GM18517 (cell line): ENCODE measurements at regions not wholly inside any gene's neighbourhood (a gene's known extent, or its start where the extent isn't known, plus 50 kb on each side); places are given as distances from the start of the nearest gene placed in this dataset.

Source experiments
- ATAC-seq: cut with Tn5 transposase; IDR thresholded peaks from one replicate; pipeline ENCODE4 v1.9.1; 2021; ENCODE audit warnings: mild to moderate bottlenecking, moderate library complexity; ENCODE audit not compliant: unreplicated experiment

- no peak for ATAC-seq
Observed at GRCh38 chr5:37921452-37921851, 81.6 kb upstream of the GDNF start.

- no peak for ATAC-seq
Observed at GRCh38 chr5:37918424-37918823, 78.6 kb upstream of the GDNF start.

GRCh38 chr5:37916525-37916924 is 76.7 kb upstream of the GDNF start:
- ATAC-seq, result no peak

- ATAC-seq, result no peak
Observed at GRCh38 chr5:37915097-37915736, 75.4 kb upstream of the GDNF start.

DNA sequence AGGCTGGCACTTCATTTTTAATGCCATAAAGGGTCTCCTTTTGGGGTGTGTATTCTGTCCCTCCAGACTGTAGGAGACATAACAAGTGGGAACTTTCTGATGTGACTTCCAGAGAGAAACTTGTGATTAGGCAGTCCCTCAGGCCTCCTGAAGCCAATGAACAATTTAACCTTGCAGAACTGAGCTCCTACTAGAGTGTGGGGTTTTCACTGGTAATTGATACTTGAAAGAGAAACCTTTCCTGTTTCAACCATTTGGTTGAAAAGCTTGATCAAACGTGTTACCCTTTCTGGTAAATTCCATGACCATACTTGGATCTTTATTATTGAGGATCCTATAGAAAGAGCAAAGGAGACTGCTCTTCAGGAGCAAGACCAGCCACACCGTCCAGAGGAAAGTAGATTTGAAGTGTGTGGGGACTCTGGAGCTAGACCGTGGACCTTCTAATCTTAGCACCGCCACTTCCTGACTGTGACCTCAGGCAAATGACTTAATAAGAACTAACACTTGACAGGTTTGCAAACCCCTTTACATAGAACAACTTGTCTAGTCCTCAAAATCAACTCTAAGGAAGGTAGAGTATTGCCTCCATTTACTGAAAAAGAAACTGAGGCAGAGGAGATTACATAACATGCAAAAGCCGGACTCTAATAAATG is 69.9 kb upstream of the GDNF start:
- peak; percentile 83 for ATAC-seq

GRCh38 chr5:37906416-37906815 is 66.6 kb upstream of the GDNF start:
- no peak for ATAC-seq

GRCh38 chr5:37905230-37905629 is 65.4 kb upstream of the GDNF start:
- no peak for ATAC-seq

DNA sequence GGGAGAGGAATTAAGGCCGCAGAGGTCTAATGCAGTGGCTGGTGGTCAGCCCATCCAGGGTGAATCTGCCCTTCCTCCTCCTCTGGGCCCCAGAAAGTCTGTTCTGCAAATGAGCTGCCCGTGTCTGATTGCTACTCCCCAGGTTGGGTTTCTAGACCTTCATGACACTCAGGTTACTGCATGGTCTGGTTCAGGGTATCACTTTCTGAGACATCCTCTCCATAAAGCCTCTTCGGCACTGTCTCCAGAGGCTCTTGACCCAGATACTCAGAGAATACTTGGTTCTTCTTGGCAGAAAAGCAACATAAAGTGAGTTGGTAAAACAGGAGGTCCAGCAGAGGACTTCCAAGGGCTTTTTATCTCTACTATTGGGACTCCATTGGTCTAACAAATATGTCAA is 62.5 kb upstream of the GDNF start:
- no peak for ATAC-seq

DNA sequence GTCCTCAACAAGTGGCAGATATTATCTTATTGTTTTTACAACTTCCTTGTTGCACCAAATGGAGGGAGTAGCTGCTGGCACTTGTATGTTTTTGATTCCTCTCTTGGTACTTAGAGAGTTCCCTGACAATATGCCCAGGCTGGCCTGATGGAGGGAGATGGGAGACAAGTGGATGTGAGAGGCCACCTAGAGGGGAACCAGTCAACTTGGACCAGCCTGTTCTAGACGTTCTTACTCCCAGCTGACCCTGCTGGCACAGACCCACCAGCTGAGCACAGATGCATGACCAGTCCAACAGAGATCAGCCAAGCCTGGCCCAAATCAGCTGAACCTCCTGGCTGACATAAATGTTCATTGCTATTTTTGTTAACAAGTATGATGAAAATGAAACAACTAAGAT is 60.9 kb upstream of the GDNF start:
- ATAC-seq, result no peak

DNA sequence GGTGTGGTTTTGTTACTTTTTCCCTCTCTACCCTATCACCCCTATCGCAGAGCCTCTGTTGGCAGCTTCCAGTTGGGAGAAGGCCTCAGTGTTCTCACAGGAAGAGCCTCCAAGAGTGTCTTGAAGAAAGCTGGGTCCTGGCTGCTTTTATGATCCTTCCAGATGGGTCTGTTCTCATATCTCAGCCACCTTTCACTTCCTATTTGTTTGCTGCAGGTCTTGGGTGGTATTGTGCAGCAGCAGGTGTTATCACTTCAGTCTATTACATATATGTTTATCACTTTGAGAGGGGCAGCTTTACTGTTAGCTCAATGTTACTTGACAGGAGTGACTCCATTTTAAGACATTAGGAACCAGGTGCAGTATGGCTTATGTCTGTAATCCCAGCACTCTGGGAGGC is 59.2 kb upstream of the GDNF start:
- no peak for ATAC-seq

DNA sequence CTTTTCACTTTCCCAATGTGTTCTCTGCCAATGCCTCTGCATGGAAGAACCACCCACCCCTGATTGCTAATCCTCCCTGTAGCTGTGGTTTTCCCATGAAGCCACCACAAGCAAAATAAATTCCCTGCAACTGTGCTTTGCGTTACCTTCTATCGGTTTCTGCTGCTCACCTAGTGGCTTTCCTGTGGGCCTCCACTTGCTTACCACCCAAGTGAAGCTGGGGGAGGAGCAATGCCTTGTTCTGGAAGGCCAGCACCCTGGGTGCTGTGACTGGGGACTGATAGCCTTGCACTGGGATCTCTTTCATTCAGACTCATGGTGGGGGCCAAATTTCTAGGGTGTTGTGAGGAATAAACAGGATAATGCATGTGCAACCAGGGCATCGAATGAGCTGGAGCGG is 56.3 kb upstream of the GDNF start:
- ATAC-seq, result no peak

- ATAC-seq, result no peak
Observed at GRCh38 chr5:37893434-37894134, 53.7 kb upstream of the GDNF start.

DNA sequence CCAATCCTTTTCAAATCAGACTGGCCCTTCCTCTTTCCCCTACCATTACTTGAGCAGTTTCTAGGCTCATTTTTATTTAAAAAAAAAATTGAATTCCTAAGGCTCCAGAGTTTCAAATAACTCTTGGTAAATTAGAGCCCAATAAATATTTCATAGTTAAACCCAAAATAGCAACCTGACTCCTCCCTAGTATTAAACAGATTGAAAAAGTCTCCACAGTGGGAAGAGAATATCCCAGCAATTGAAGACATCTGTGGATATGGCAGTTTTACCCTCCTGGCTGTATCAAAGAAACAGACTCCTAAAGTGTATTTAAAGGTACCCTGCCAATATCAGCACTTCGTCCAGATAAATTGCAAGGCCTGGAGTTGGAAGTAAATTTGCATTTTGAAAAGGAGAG is 52.7 kb upstream of the GDNF start:
- ATAC-seq, result no peak

DNA sequence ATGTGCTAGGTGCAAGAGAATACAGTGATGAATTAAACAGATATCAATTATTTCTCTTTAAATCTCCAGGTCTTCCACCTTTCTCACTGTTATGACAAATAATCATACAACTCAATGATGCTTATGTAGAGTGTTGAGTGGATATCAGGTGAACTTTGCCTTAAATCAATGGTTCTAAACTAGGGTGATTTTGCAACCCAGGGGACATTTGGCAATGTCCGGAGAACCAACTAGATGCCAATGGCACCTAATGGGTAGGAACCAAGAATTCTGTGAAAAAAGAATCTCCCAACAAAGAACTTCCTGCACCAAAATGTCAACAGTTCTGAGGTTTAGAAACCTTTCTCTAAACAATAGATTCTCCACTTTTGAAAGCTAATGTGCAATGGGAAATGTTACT is 52.0 kb upstream of the GDNF start:
- no peak for ATAC-seq

DNA sequence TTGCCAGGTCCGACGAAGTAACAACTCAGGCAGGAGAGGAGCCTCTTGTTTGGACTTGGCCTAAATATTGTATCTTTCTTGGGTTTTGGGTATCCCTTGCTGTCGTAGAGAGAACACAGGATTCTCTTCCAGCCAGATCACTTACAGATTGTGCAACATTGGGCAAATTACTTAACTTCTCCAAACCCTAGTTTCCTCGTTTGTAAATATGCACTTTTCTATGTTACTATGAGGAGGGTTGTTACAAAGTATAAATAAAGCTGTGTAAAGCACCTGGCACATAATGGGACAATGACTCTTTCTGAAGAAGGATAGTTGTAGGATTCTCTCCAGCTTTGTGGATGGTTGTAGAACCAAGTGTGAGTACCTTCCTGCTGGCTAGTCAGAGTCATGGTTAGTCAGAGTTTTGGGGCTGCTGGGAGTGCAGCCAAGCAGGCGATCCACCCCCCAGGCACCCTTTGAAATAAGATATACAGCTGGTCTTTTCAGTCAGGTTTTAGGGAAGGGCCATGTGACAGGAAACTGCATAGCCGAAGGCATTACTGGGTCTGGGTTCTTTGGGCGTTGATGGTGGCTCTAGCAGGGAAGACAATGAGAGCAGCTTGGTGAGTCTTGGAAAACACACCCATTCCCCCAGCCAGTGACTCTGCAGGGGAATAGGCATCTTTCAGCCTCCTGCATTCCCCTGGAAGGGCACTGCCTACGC is 49.9 kb upstream of the GDNF start:
- no peak for ATAC-seq
